HUDEP-2 (cell line): ENCODE measurements at regions not wholly inside any gene's neighbourhood (a gene's known extent, or its start where the extent isn't known, plus 50 kb on each side); places are given as distances from the start of the nearest gene placed in this dataset.
"Not testable (repeated sequence)": the region's sequence is repeated elsewhere in the genome, so short reads cannot be mapped to it uniquely, and the experiment has no call there.

Experiments used
- DNase-seq, 76 experiments: peaks; one replicate each; lab custom pipeline; 2025; ENCODE audit not compliant: unreplicated experiment in 76 of 76; lab: John Stamatoyannopoulos, UW

- DNase-seq = no peak
These were observed 222.6 kb upstream of the SMIM31 start for GRCh38 chr4:164531336-164531735.

GRCh38 chr4:164536814-164537213, 217.1 kb upstream of the SMIM31 start:
- DNase-seq = peak in 3 of 76 experiments; percentile 1 to 5 (median 1)

DNA sequence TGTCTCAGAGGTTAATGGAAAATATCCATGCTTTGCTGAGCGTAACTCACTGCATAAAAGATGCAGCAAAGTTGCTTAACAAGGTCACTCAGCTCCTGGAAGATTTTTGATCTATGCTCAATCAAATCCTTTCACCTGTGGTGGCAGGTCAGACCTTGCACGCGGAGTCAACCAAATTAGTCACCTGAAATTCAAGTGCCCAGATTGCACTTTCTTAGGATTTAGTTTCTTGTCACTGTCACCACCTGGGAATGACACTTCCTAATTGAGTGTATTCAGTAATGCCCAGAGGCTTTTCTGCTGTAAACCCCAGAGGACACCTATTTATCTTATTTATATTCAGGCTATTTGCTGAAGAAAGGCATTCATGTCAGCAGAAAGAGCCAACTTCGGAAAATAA, 215.8 kb upstream of the SMIM31 start:
- no peak for DNase-seq

DNA sequence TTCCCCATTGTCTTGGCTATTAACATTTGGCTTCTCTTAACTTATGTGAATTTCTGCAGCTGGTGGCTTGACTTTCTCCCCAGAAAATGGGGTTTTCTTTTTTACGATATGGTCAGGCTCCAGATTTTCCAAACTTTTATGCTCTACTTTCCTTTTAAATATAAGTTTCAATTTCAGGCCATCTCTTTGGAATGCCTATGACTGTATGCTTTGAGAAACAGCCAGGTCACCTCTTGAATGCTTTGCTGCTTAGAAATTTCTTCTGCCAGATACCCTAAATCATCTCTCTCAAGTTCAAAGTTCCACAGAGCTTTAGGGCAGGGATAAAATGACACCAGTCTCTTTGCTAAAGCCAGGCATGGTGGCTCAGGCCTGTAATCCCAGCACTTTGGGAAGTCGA, 212.9 kb upstream of the SMIM31 start:
- DNase-seq = no peak

GRCh38 chr4:164542431-164542830, 211.5 kb upstream of the SMIM31 start:
- DNase-seq = no peak

DNA sequence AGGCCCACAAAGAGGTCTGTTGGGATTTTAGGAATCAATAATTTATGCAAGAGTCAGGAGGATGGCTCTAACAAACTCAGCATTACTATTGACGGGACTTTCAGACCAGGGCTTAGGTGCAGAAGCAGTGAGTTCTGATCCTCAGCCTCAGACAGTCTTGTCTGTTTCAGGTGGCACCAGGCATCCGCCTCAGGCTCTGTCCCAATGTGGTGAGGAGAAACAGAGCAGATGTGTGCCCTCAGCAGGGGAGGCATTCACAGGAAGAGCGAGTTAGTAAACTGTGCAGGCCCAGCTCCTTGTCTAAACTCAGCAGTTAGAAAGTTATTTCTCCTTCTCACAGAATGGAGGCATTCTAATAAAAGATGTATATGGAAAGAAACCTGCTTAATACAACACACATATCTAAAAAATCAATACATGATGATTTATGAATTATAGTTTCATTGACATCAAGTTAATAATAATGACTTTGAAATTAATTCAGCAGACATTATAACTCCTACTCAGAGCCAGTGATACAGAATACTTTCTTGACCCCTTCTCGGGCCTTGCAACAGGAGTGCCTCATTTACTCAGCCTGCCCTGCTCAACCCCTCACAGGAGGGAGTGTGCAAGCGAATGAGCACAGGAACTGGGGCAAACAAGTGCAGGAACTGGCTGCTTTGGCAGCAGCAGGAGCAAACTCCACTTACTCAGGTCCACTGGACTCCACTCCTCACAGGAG, 202.8 kb upstream of the SMIM31 start:
- DNase-seq = no peak

DNA sequence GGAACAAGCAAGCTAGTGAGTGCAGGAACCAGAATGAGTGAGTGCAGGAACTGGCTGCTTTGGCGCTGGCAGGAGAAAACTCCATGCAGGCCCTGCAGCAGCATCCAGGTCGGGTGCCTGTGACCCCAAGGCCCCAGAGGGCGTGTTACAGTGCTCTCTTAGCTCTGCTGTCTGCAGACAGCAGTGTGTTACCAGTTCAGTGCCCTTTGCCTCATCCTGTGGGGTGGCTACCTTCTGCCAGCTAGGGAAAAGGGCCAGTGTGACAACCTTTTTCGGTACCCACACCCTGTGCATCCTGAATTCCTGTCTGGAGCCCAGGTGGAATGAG, 202.3 kb upstream of the SMIM31 start:
- no peak for DNase-seq

DNA sequence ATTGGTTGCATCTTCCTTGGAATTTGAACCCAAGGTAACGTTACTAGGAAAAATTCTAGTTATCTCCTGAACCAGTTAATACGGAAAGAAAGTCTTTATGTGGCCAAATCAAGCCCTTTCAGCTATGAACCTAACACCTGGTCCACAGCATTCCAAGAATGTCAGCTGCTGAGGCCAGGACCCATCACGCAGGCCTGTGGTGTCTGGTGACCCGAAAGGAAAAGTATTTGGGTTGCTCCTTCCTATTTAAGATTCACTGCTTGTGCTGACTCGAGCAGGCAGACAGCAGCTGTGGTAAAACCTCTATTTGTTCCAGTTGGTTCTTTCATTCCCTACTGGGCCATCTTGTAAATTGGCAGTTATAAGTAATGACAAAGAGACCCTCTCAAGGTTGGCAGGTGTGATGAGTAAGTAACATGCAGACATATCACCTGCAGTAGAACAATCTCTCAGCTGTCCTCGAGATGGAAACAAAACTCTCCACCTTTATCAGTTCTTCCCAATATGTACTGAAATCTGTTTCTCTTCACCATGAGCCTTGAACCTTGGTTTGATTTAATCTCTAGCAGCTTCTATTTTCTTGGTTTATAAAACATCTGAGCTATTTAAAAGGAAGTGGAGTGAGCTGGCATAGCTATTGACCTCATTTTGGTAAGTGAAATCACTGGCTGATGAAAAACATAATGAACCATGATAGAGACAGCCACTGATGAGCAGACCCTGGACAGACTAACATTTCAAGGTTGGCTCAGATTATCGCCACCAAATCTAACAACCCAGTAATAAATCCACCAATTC, 182.1 kb upstream of the SMIM31 start:
- no peak for DNase-seq

DNA sequence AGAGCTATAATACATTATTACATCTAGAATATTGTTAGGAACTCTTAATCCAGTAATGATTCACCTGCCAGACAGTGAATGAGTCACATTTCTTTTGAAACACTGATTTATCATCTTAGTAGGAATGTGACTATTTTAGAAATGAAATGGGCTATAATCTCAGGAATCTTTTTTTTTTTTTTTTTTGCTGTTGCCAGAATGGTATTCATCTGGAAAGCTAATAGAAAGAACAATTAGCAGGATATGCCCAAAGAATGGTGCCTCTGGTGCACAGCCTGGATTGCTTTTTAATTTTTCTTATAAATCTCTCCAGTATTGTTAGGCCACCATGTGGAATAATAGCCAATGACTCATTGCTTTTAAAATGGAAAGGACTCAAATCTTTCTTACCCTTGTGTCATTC, 181.1 kb upstream of the SMIM31 start:
- DNase-seq = no peak

DNA sequence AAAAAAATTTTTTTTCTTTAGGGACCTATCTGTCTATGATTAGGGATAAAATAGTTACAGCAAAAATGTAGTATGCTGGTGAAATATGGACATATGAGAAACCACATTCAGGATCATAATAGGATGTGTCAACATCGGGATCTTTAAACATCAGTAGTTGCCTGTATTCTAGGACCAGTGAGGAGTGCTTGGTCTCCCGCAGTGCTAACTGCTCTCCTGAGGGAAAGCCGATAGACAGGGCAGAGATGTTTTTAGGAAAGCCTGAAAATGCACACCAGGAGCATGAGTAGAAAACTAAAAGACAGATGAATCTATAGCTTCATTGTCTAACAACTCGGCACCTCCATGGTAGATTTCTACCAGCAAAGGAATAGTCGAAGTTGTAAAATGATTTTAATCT, 178.1 kb upstream of the SMIM31 start:
- DNase-seq = no peak

GRCh38 chr4:164579270-164579942, 174.5 kb upstream of the SMIM31 start:
- DNase-seq = no peak

GRCh38 chr4:164591666-164592065, 162.3 kb upstream of the SMIM31 start:
- no peak for DNase-seq

- DNase-seq = no peak
These were observed 158.2 kb upstream of the SMIM31 start for GRCh38 chr4:164595751-164596150.

DNA sequence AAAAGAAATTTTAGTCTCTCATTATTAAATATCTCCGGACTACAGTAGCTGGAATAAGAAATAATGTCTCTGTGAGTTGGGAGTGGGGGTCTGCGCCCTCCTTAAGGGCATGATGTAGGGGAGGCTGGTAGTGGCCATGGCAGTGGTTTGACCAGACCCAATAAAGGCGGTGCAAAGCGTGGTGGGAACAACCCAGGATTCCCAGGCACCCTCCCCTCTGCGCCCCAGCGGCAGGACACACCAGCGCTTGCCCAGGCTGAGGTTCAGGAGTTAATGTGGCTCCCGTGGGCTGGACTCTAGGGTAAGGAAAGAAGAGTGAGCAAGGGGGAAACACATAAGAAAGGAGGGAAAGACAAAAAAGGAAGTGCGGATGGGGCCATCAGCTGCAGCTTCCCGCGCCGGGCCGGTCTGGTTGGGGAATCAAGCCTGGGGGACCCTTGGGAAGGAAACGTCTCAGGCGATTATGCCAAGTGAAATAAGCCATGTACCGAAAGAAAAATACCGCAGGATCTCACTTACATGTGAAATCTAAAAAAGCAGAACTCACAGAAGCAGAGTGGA, 157.5 kb upstream of the SMIM31 start:
- DNase-seq = no peak

GRCh38 chr4:164596927-164597326, 157.0 kb upstream of the SMIM31 start:
- no peak for DNase-seq

GRCh38 chr4:164601653-164602052, 152.3 kb upstream of the SMIM31 start:
- DNase-seq = no peak

GRCh38 chr4:164605791-164606190, 148.1 kb upstream of the SMIM31 start:
- DNase-seq = not testable (repeated sequence)

DNA sequence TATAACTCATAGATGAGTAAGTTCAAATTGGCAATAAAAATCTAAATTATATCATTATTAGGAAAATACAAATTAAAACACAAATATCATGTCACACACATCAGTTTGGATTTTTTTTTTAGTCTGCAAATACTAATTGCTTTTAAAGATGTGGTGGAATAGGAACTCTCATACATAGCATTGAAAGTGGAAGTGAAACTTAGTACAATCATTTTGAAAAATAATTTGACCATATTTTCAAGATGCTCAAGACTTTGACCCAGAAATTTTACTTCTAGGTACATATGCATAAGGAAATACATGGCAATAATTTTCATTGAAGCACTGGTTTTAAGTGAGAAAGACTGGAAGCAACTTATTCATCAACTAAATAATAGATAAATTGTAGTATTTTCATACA, 147.5 kb upstream of the SMIM31 start:
- DNase-seq = no peak

GRCh38 chr4:164613256-164613655, 140.7 kb upstream of the SMIM31 start:
- no peak for DNase-seq

DNA sequence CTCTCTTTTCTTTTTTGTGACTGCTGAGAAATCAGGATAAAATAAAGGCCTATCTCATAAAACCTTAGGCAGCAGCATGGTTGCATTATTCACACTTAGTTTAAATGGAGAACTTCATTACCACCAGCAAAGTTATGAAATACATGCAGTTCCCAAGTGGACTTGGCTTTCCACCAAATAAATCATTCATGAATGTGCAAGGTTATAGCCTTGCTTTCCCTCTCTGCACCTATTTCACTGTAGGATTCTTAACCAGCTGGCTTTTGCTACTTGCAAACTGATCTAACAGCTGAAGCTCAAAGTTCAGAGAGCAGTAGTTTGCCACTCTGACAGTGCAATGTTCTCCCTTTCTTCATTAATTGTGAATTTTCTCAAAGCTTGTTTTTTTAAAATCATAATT, 140.1 kb upstream of the SMIM31 start:
- no peak for DNase-seq

DNA sequence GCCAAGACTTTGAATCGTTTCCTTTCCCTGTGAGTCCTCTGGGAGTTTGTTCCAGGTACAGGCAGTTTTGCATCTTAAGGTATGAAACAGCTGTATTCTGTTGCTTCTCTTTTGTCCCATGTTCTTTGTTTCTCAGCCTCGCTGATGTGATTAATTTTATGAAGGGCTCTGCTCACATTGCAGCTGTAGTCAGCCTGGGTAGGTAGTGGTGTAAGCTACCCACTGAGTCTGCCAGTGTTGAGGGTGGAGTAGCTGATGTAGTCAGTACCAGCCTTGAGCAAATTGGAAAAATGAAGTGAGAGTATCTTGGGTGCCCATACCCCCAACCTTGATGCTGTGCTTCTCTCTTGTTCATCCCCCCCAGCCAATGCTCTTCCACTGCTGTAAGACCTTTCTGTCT, 139.6 kb upstream of the SMIM31 start:
- DNase-seq = no peak

- no peak for DNase-seq
These were observed 138.9 kb upstream of the SMIM31 start for GRCh38 chr4:164614999-164615398.
